CD4-positive, alpha-beta T cell treated with Interleukin-12 subunit alpha and Interleukin-12 subunit beta, for 1 hour (primary cell): ENCODE measurements at regions not wholly inside any gene's neighbourhood (a gene's known extent, or its start where the extent isn't known, plus 50 kb on each side); places are given as distances from the start of the nearest gene placed in this dataset.

ENCODE experiments used
- DNase-seq: peaks from one replicate; pipeline ENCODE4 v3.0.0-alpha.2; 2020

DNA sequence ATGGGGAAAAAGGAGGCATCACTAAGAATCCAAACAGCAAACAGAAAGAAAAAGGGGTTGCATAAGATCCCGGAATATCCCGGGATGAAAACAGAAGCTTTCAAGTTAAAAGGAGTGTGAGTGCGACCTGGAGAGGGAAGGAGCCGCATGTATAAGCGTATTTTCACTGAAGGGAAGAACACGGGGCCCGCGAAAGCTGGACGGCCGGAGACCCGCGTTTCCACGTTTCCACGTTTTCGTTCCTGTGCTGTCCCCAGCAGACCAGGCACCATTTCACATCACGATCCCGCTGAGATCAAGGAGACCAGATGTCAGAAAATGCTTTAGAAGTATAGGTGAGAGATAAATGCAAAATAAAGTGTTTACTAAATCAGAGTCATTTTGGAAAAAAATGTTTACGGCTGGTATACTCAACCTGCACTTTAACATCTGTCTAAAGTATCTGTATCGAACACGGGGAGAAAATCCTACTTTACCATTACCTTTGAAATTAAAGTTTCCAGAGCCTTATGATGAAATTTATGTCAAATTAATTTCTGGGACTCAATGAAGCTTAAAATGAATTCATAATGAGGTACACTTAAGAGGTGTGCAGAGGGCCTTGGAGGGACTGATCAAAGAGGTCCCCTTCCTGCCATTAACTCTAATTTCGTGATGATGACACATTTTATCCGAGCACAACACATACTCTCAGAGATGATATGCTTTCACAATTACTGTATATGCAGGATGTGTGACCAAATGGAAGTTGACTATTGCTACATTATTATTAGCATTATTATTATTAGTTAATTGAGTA, 71.0 kb upstream of the SALL3 start:
- DNase-seq = no peak

DNA sequence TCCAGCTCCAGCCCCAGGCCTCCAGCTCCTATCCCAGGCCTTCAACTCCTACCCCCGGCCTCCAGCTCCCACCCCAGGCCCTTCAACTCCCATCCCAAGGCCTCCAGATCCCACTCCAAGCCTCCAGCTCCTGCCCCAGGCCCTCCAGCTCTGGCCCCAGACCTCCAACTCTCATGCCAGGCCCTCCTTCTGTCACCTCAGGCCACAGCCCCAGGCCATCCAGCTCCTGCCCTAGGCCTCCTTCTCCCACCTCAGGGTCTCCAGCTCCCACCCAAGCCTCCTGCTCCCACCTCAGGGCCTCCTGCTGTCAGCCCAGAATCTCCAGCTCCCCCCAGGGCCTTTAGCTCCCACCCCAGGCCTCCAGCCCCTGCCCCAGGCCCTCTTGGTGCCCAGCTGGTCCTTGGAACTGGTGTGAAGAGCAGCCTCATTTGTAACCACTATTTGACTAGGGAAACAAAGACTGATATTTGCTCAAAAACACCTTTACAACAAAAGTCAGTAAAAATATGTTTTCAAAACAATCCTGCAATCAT, 67.8 kb upstream of the SALL3 start:
- DNase-seq = no peak

DNA sequence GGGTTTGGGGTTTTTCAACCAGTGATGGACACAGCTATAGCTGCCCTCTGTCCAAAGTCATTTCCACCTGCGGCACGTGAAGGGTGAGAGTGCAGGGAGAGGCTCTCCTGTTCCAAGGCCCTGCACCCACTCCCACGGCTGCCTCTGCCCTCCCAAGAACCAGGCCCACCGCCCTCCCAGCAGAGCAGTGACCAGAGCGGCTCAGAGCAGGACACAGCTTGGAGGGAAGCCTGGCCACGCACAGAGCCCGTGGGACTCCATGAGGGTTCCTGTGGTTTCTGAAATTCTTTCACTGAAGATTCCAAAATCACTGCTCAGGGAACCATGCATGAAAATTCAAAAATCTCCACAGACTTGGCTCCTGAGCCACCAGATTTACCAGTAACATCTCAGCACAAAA, 67.3 kb upstream of the SALL3 start:
- DNase-seq = no peak

- DNase-seq = no peak
These were observed 66.8 kb upstream of the SALL3 start for GRCh38 chr18:78912844-78913243.

DNA sequence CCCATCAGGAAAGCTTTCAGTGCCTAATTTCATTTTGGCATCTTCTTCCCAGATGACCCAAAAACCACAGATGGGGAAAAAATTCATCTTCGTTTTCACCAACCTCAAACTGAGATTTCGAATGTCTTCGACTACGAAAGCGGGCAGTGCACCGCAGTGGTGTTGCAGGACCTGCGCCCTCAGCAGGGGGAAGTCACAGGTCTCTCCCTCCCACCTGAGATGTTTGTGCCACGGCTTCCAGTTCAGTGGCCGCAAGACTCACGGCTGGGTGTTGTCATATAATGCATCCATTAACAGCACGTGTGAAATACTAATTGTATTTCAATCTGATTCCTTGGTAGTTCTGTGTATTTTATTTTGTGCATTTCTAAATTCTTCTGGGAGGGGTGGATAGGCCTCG, 66.2 kb upstream of the SALL3 start:
- no peak for DNase-seq

GRCh38 chr18:78913830-78914231, 65.8 kb upstream of the SALL3 start:
- no peak for DNase-seq

DNA sequence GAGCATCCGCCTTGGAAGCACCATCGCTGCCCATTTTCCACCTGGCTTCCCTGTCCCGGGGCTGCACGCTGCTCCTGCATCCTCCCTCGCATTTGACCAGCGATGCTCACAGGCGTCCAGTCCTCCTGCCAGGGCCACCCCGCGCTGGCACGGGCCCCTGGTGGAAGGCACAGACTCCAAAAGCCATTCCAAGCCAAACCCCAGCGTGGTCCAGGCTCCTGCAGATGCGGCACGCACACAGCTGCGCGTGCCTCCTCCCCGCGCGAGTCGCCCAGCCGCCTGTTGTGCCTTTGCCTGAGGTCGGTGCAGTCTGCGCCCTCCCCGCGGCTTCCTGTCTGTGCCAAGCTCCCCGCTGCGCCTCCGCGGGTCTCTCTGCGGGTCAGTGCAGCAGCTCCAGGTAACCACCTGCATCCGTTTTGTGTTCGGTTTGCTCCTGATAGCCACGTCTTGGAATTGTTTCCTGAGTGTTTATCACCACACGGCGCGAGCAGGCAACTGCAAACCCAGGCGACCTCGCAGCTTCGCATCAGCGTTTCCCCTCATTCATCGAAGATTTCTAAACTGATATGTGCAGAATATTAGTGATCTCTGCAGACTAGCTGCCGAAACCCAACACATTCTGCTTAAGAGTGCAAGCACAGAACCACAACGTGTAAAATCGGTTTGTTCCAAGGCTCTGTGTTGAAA, 65.2 kb upstream of the SALL3 start:
- DNase-seq = no peak

GRCh38 chr18:78915446-78916008, 64.1 kb upstream of the SALL3 start:
- DNase-seq = no peak

DNA sequence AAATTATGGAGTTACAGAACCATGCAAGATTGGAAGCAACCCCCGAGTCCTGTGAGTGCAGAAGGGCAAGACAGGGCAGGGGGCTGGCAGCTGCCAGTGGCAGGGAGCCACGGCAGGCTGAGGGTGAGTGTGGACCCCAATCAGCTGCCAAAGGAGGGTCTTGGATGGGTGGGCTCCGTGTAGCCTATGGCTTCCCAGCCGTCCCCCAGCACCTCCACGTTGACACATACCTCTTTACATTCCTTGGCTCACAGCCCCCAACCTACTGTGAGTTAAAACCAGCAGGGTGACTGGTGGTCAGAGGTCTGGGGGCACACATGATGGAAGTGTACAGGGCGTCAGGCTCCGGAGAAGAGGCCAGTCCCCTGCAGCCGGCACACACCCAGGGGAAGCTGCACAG, 60.9 kb upstream of the SALL3 start:
- no peak for DNase-seq

- no peak for DNase-seq
These were observed 59.7 kb upstream of the SALL3 start for GRCh38 chr18:78919956-78920355.

DNA sequence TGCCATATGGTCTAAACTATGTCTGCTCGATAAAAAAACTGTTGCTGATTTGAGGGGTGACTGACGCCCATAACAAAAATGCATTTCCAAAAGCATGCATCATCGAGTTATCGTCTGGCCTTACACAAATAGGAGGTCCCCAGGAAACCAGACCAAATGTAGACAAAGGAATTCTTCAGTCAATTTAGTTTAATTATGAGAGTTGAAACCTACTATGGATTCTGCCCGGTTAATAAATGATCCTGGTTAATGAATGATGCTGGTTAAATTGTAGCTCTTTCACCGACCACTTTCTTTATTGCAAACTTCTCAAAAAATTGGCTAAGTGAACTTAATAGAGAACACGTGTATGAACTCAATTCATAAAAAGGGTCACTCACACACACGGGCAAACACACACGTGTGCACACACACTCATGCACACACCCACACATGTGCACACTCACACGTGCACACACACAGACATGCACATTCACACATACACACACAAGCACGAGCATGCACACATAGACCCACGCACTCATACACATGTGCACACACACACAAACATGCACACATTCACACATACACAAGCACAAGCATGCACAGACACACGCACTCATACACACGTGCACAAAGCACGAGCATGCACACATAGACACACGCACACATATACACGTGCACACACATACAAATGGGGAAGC, 59.0 kb upstream of the SALL3 start:
- no peak for DNase-seq

DNA sequence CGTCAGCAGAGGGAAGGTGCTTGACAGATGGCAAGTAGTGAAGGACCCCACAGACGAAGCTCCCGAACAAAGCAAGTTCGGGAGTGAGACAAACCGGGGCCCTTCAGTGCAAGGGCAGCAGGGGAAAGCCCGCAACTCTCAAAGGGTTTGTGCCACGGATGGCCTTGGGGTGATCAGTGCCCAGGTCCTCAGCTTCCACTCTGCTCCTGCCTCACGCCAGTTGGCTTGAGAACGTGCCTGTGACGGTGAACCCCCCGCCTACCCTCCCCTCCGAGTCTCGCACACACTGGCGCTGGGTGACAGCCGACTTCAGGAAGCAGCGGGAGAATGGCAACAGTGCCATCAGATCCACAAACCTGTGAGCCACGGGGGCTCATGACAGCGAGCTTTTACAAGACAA, 56.8 kb upstream of the SALL3 start:
- no peak for DNase-seq

DNA sequence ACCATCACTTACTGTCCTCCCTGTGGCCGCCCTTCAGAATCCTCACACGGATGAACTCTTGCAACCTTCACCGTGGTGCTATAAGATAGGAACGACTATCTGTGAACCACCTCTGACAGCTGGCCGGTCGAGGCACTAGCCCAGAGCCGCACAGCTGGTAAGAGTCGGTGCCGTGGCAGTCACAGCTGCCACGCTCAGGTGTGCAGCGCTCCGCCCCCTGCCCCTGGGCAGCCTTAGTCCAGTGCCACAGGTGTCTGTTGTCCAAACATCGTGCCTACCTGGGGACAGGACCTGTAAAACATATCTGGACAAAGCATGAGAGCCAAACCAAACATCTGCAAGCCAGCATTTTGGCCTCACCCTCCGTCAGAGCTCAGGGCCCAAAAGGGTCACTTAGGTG, 55.3 kb upstream of the SALL3 start:
- DNase-seq = no peak

GRCh38 chr18:78924786-78925540, 54.7 kb upstream of the SALL3 start:
- no peak for DNase-seq

GRCh38 chr18:78925557-78926242, 53.9 kb upstream of the SALL3 start:
- DNase-seq = no peak

- no peak for DNase-seq
These were observed 53.4 kb upstream of the SALL3 start for GRCh38 chr18:78926243-78926615.

GRCh38 chr18:78927156-78927555, 52.5 kb upstream of the SALL3 start:
- no peak for DNase-seq

- DNase-seq = no peak
These were observed 52.0 kb upstream of the SALL3 start for GRCh38 chr18:78927616-78928015.

- no peak for DNase-seq
These were observed 51.5 kb upstream of the SALL3 start for GRCh38 chr18:78928076-78928475.

- DNase-seq = no peak
These were observed 50.1 kb upstream of the SALL3 start for GRCh38 chr18:78929516-78929915.
